Skeletal muscle tissue (tissue), 3 donors: ENCODE measurements at regions not wholly inside any gene's neighbourhood (a gene's known extent, or its start where the extent isn't known, plus 50 kb on each side); places are given as distances from the start of the nearest gene placed in this dataset.
A peak's percentile ranks its signal among the peaks of the same experiment; 100 is the strongest.

Source experiments
- H3K27ac ChIP-seq: one replicate; pipeline ENCODE4 v1.7.0; 2013; ENCODE audit warnings: mild to moderate bottlenecking, low read depth, low read length, inconsistent platforms
- H3K27me3 ChIP-seq, 3 donors: one replicate each; pipeline ENCODE4 v1.7.0; 2013; ENCODE audit warnings: low read length in 3 of 3; ENCODE audit not compliant: control insufficient read depth in 3 of 3, insufficient read depth in 3 of 3
- H3K36me3 ChIP-seq, 3 donors: one replicate each; pipeline ENCODE4 v1.7.0; 2013; ENCODE audit warnings: low read length in 3 of 3; ENCODE audit not compliant: control insufficient read depth in 3 of 3, insufficient read depth in 3 of 3
- H3K4me1 ChIP-seq, 3 donors: one replicate each; pipeline ENCODE4 v1.7.0; 2013; ENCODE audit warnings: low read length in 3 of 3, mild to moderate bottlenecking in 3 of 3; ENCODE audit not compliant: control insufficient read depth in 3 of 3, insufficient read depth in 3 of 3
- H3K4me3 ChIP-seq, 3 donors: one replicate each; pipeline ENCODE4 v1.7.0; 2013; ENCODE audit warnings: low read length in 3 of 3
- H3K9ac ChIP-seq, 3 donors: one replicate each; pipeline ENCODE4 v1.7.0; 2013; ENCODE audit warnings: low read length in 3 of 3, mild to moderate bottlenecking in 3 of 3, moderate library complexity in 2 of 3, low read depth in 1 of 3
- H3K9me3 ChIP-seq, 3 donors: one replicate each; pipeline ENCODE4 v1.7.0; 2013; ENCODE audit warnings: low read length in 3 of 3; ENCODE audit not compliant: control insufficient read depth in 3 of 3
- donor health status: Osteomylitis.

- Histone ChIP-seq H3K27ac (no peak overlapping the region), H3K9ac (no peak overlapping the region), H3K36me3 (no peaks in the 10 kb centered on the region), H3K4me1 (no peaks in the 10 kb centered on the region), H3K27me3 (peaks cover 0 to 3% (median 0%) of the 10 kb centered on the region in 3 donors), H3K9me3 (no peaks in the 10 kb centered on the region), H3K4me3 (no peak overlapping the region)
Observed at GRCh38 chr3:135382621-135383020, 582.9 kb upstream of the PPP2R3A start.

GRCh38 chr3:135383301-135383700 is 582.2 kb upstream of the PPP2R3A start:
- H3K9ac ChIP-seq: no peak overlapping the region
- no peak overlapping the region for H3K4me3 ChIP-seq
- H3K27me3 ChIP-seq: peaks cover 0 to 3% (median 0%) of the 10 kb centered on the region in 3 donors
- H3K36me3 ChIP-seq: no peaks in the 10 kb centered on the region
- no peaks in the 10 kb centered on the region for H3K9me3 ChIP-seq
- H3K27ac ChIP-seq: no peak overlapping the region
- no peaks in the 10 kb centered on the region for H3K4me1 ChIP-seq

- peaks cover 6 to 23% (median 8%) of the 10 kb centered on the region in 3 donors for H3K9me3 ChIP-seq
Observed at GRCh38 chr3:135392151-135392550, 573.4 kb upstream of the PPP2R3A start.

GRCh38 chr3:135393159-135393558 is 572.4 kb upstream of the PPP2R3A start:
- Histone ChIP-seq H3K9me3 (peaks cover 6 to 23% (median 8%) of the 10 kb centered on the region in 3 donors), H3K4me1 (peaks cover 0 to 8% (median 7%) of the 10 kb centered on the region in 3 donors), H3K27ac (no peak overlapping the region), H3K9ac (no peak overlapping the region), H3K36me3 (no peaks in the 10 kb centered on the region), H3K4me3 (no peak overlapping the region), H3K27me3 (no peaks in the 10 kb centered on the region)

More at GRCh38 chr3:135392151-135392550, 573.4 kb upstream of the PPP2R3A start:
- H3K4me3 ChIP-seq: no peak overlapping the region
- H3K27me3 ChIP-seq: no peaks in the 10 kb centered on the region
- H3K36me3 ChIP-seq: no peaks in the 10 kb centered on the region
- H3K4me1 ChIP-seq: peaks cover 0 to 8% (median 7%) of the 10 kb centered on the region in 3 donors
- H3K9ac ChIP-seq: no peak overlapping the region
- no peak overlapping the region for H3K27ac ChIP-seq

- peak overlapping the region; percentile 34 for H3K27ac ChIP-seq
- no peaks in the 10 kb centered on the region for H3K27me3 ChIP-seq
- no peak overlapping the region for H3K9ac ChIP-seq
- H3K36me3 ChIP-seq: no peaks in the 10 kb centered on the region
- H3K4me3 ChIP-seq: peak overlapping the region in 1 of 3 donors; percentile 12
- peaks cover 6 to 23% (median 8%) of the 10 kb centered on the region in 3 donors for H3K9me3 ChIP-seq
- H3K4me1 ChIP-seq: peaks cover 0 to 8% (median 7%) of the 10 kb centered on the region in 3 donors
Observed at GRCh38 chr3:135393898-135394525, 571.5 kb upstream of the PPP2R3A start.

GRCh38 chr3:135412475-135412874 is 553.1 kb upstream of the PPP2R3A start:
- Histone ChIP-seq H3K27me3 (no peaks in the 10 kb centered on the region), H3K4me1 (no peaks in the 10 kb centered on the region), H3K4me3 (no peak overlapping the region), H3K9me3 (peaks cover 0 to 2% (median 0%) of the 10 kb centered on the region in 3 donors), H3K9ac (no peak overlapping the region), H3K36me3 (no peaks in the 10 kb centered on the region), H3K27ac (no peak overlapping the region)

- Histone ChIP-seq H3K27me3 (no peaks in the 10 kb centered on the region), H3K4me3 (no peak overlapping the region), H3K9me3 (peaks cover 0 to 2% (median 0%) of the 10 kb centered on the region in 3 donors)
Observed at GRCh38 chr3:135416182-135416581, 549.3 kb upstream of the PPP2R3A start.

GRCh38 chr3:135419155-135419554 is 546.4 kb upstream of the PPP2R3A start:
- Histone ChIP-seq H3K27me3 (no peaks in the 10 kb centered on the region), H3K4me1 (no peaks in the 10 kb centered on the region), H3K27ac (no peak overlapping the region), H3K9ac (no peak overlapping the region), H3K4me3 (no peak overlapping the region), H3K36me3 (no peaks in the 10 kb centered on the region), H3K9me3 (peaks cover 0 to 2% (median 0%) of the 10 kb centered on the region in 3 donors)

More at GRCh38 chr3:135416182-135416581, 549.3 kb upstream of the PPP2R3A start:
- Histone ChIP-seq H3K9ac (no peak overlapping the region), H3K27ac (no peak overlapping the region), H3K4me1 (no peaks in the 10 kb centered on the region), H3K36me3 (no peaks in the 10 kb centered on the region)

GRCh38 chr3:135426508-135426907 is 539.0 kb upstream of the PPP2R3A start:
- Histone ChIP-seq H3K9me3 (peaks cover 0 to 2% (median 0%) of the 10 kb centered on the region in 3 donors), H3K4me1 (no peaks in the 10 kb centered on the region), H3K36me3 (no peaks in the 10 kb centered on the region), H3K27ac (no peak overlapping the region), H3K4me3 (no peak overlapping the region), H3K27me3 (no peaks in the 10 kb centered on the region), H3K9ac (no peak overlapping the region)

GRCh38 chr3:135432402-135432801 is 533.1 kb upstream of the PPP2R3A start:
- Histone ChIP-seq H3K4me1 (no peaks in the 10 kb centered on the region), H3K36me3 (no peaks in the 10 kb centered on the region), H3K9me3 (no peaks in the 10 kb centered on the region), H3K9ac (no peak overlapping the region), H3K27ac (no peak overlapping the region), H3K27me3 (no peaks in the 10 kb centered on the region), H3K4me3 (no peak overlapping the region)
